SK-N-SH (cell line): ENCODE measurements at regions not wholly inside any gene's neighbourhood (a gene's known extent, or its start where the extent isn't known, plus 50 kb on each side); places are given as distances from the start of the nearest gene placed in this dataset.

Source experiments
- CTCF ChIA-PET: fragments of 300-600, 350-600 bp; formaldehyde crosslinking; extraction: SDS; loops from one replicate; lab custom pipeline; 2021; lab: Yijun Ruan, JAX
- POLR2A ChIA-PET: fragments of 350-600 bp; sonication (Branson Sonifier 250); formaldehyde crosslinking; extraction: SDS; loops from one replicate; lab custom pipeline; 2020; ENCODE audit warnings: antibody characterized with exemption, inconsistent platforms; lab: Yijun Ruan, JAX
- DNase-seq: peaks from one replicate; pipeline ENCODE4 v3.0.0; 2012
- H2AFZ ChIP-seq: fragments of 200-600 bp; sonication (generic); 2 replicates; pipeline ENCODE4 v1.8.1; 2016; ENCODE audit warnings: antibody characterized with exemption, mild to moderate bottlenecking, low read depth
- H3F3A ChIP-seq: fragments of 200-600 bp; sonication (generic); replicated peaks from 2 replicates; pipeline ENCODE3; 2016; ENCODE audit warnings: antibody characterized with exemption, mild to moderate bottlenecking; ENCODE audit not compliant: insufficient read depth
- H3K27ac ChIP-seq, 2 experiments: fragments of 200-500 bp in 1 of 2; fragments of 200-600 bp in 1 of 2; sonication (Bioruptor generic) in 1 of 2; sonication (generic), shearing (Covaris generic) in 1 of 2; 2 replicates each; pipeline versions ENCODE4 v1.5.1 to v1.6.1; 2014 to 2016; ENCODE audit warnings: low read depth in 2 of 2, inconsistent platforms in 1 of 2, low read length in 1 of 2, mild to moderate bottlenecking in 1 of 2, mixed read lengths in 1 of 2
- H3K27me3 ChIP-seq: fragments of 200-600 bp; sonication (generic), shearing (Covaris generic); 2 replicates; pipeline ENCODE4 v1.6.1; 2016; ENCODE audit warnings: mixed run types; ENCODE audit not compliant: insufficient read depth
- H3K36me3 ChIP-seq, 2 experiments: fragments of 200-500 bp in 1 of 2; fragments of 200-600 bp in 1 of 2; sonication (Bioruptor generic) in 1 of 2; sonication (generic) in 1 of 2; replicated peaks in 1 of 2; 2 replicates each; pipeline versions ENCODE3 to v1.5.1; 2014 to 2016; ENCODE audit warnings: low read length in 1 of 2, mild to moderate bottlenecking in 1 of 2; ENCODE audit not compliant: insufficient read depth in 2 of 2, control insufficient read depth in 1 of 2
- H3K4me1 ChIP-seq, 2 experiments: fragments of 200-500 bp in 1 of 2; fragments of 200-600 bp in 1 of 2; sonication (Bioruptor generic) in 1 of 2; sonication (generic), shearing (Covaris generic) in 1 of 2; 2 replicates each; pipeline versions ENCODE4 v1.5.1 to v1.6.1; 2014 to 2016; ENCODE audit warnings: low read depth in 1 of 2, low read length in 1 of 2, mixed run types in 1 of 2; ENCODE audit not compliant: insufficient read depth in 2 of 2, control insufficient read depth in 1 of 2
- H3K4me2 ChIP-seq: fragments of 200-600 bp; sonication (generic), shearing (Covaris generic); 2 replicates; pipeline ENCODE4 v1.6.1; 2017; ENCODE audit warnings: mixed run types
- H3K4me3 ChIP-seq, 2 experiments: fragments of 200-500 bp in 1 of 2; fragments of 200-600 bp in 1 of 2; sonication (Bioruptor generic) in 1 of 2; sonication (generic), shearing (Covaris generic) in 1 of 2; 2 replicates each; pipeline versions ENCODE4 v1.5.1 to v1.8.1; 2014 to 2016; ENCODE audit warnings: low read depth in 2 of 2, inconsistent platforms in 1 of 2, low read length in 1 of 2, mild to moderate bottlenecking in 1 of 2, mixed read lengths in 1 of 2, moderate library complexity in 1 of 2
- H3K79me2 ChIP-seq: fragments of 200-600 bp; sonication (generic); 2 replicates; pipeline ENCODE4 v1.8.1; 2017; ENCODE audit warnings: mild to moderate bottlenecking; ENCODE audit not compliant: insufficient read depth
- H3K9ac ChIP-seq: fragments of 200-600 bp; sonication (generic); 2 replicates; pipeline ENCODE4 v1.6.1; 2017; ENCODE audit warnings: mixed run types
- H3K9me2 ChIP-seq: fragments of 200-600 bp; sonication (generic); 2 replicates; pipeline ENCODE4 v1.6.1; 2017; ENCODE audit warnings: mixed run types
- H3K9me3 ChIP-seq: fragments of 200-600 bp; sonication (generic); 2 replicates; pipeline ENCODE4 v1.6.1; 2017; ENCODE audit warnings: mixed run types, mild to moderate bottlenecking, moderate library complexity
- H4K20me1 ChIP-seq: fragments of 200-600 bp; sonication (generic); 2 replicates; pipeline ENCODE4 v1.6.1; 2017; ENCODE audit warnings: mild to moderate bottlenecking, mixed run types; ENCODE audit not compliant: insufficient read depth
- EZH2phosphoT487 ChIP-seq: fragments of 200-600 bp; sonication (generic); IDR thresholded peaks from 2 replicates; pipeline ENCODE4 v1.6.1; 2017; ENCODE audit warnings: low read depth, mixed run types, mild to moderate bottlenecking, antibody characterized with exemption, moderate library complexity, borderline replicate concordance
- FOSL2 ChIP-seq: IDR thresholded peaks from 2 replicates; pipeline ENCODE4 v1.4.0; 2012; ENCODE audit warnings: low read depth, mild to moderate bottlenecking, moderate library complexity, borderline replicate concordance
- GABPA ChIP-seq: IDR thresholded peaks from 2 replicates; pipeline ENCODE4 v1.4.0; 2012; ENCODE audit warnings: low read depth, mild to moderate bottlenecking
- GATA2 ChIP-seq: sonication (generic); formaldehyde crosslinking; IDR thresholded peaks from 2 replicates; pipeline ENCODE4 v1.5.0; 2020; ENCODE audit warnings: mild to moderate bottlenecking, missing genetic modification reagents
- MEF2A ChIP-seq: IDR thresholded peaks from 2 replicates; pipeline ENCODE4 v1.4.0; 2012; ENCODE audit warnings: low read depth, borderline replicate concordance
- MXI1 ChIP-seq: IDR thresholded peaks from 2 replicates; pipeline ENCODE4 v1.6.1; 2012; ENCODE audit warnings: mild to moderate bottlenecking, low read depth, low read length, improper control_type of control experiment
- NRF1 ChIP-seq: IDR thresholded peaks from 2 replicates; pipeline ENCODE4 v1.6.1; 2012; ENCODE audit warnings: low read depth, mild to moderate bottlenecking, low read length
- POLR2AphosphoS5 ChIP-seq: IDR thresholded peaks from 2 replicates; pipeline ENCODE4 v1.6.1; 2012; ENCODE audit warnings: low read depth, low read length
- RAD21 ChIP-seq: IDR thresholded peaks from 2 replicates; pipeline ENCODE4 v1.6.1; 2012; ENCODE audit warnings: mild to moderate bottlenecking, low read length
- RCOR1 ChIP-seq: fragments of 150-350 bp; IDR thresholded peaks from 2 replicates; pipeline ENCODE4 v1.6.1; 2017; ENCODE audit warnings: antibody characterized with exemption, low read length
- SIN3A ChIP-seq: IDR thresholded peaks from 2 replicates; pipeline ENCODE4 v1.6.1; 2012; ENCODE audit warnings: low read depth, mild to moderate bottlenecking, low read length, moderate library complexity, borderline replicate concordance
- TAF1 ChIP-seq: IDR thresholded peaks from 2 replicates; pipeline ENCODE4 v1.6.1; 2012; ENCODE audit warnings: low read depth, mild to moderate bottlenecking, low read length, moderate library complexity, borderline replicate concordance
- TCF12 ChIP-seq: IDR thresholded peaks from 2 replicates; pipeline ENCODE4 v1.4.0; 2012
- YY1 ChIP-seq: IDR thresholded peaks from 2 replicates; pipeline ENCODE4 v1.4.0; 2012; ENCODE audit warnings: low read depth, mild to moderate bottlenecking
- WGBS: methylation state at CpG from one replicate; pipeline ENCODE4 v1.1.6; 2017; ENCODE audit warnings: low lambda C conversion rate; 5-methylcytosine and 5-hydroxymethylcytosine counted together
- TF ChIP-seq, protein P1 (sequence below): fragments of 150-350 bp; IDR thresholded peaks from 2 replicates; pipeline ENCODE4 v1.6.1; 2017; ENCODE audit warnings: antibody characterized with exemption, low read length, low read depth, borderline replicate concordance
- TF ChIP-seq, protein P2 (sequence below): IDR thresholded peaks from 2 replicates; pipeline ENCODE4 v1.4.0; 2012; ENCODE audit warnings: low read depth, borderline replicate concordance
- TF ChIP-seq, protein P3 (sequence below): IDR thresholded peaks from 2 replicates; pipeline ENCODE4; 2012
- TF ChIP-seq, protein P4 (sequence below): IDR thresholded peaks from 2 replicates; pipeline ENCODE4 v1.4.0; 2012; ENCODE audit warnings: low read depth, borderline replicate concordance
- TF ChIP-seq, protein P5 (sequence below): IDR thresholded peaks from 2 replicates; pipeline ENCODE4 v1.4.0; 2012; ENCODE audit warnings: low read depth

DNA sequence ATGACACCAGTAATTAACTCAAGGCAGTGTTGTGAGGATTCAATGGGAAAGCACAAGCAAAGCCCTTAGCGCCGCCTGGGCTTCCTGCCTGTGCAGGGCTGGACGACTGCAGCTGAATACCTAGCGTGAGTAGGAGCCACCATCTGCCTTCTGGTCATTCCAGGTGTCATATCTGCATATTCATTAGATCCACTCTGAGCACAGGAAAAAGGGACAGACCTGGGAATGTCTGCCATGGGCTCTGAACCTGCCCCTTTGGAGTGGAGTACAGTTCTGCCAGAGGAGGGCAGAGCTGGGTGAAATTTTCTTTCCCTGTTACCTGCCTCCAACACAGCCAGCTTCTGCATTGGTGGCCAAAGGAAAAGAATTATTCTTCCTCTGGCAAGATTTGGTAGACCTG lies 298.8 kb downstream of the NSG2 start:
- Histone ChIP-seq H3K9ac (no peak overlapping the region), H3K79me2 (peaks cover 3% of the 10 kb centered on the region; the same call in 1 of the 2 replicates), H3K36me3 (no peaks in the 10 kb centered on the region), H3K27me3 (no peaks in the 10 kb centered on the region), H3K9me3 (no peaks in the 10 kb centered on the region), H3K4me2 (no peak overlapping the region), H3K4me1 (peaks cover 0 to 7% of the 10 kb centered on the region in 2 experiments; a peak in 1 of 4 replicates), H3K4me3 (no peak overlapping the region), H3K9me2 (no peaks in the 10 kb centered on the region), H2AFZ (no peak overlapping the region), H4K20me1 (no peaks in the 10 kb centered on the region), H3F3A (peaks cover 8% of the 10 kb centered on the region), H3K27ac (no peak overlapping the region)
- ChIA-PET POLR2A (no interaction called here), CTCF (interaction anchor here (0.6 to 1.0 kb wide), 4 partner anchors 9 to 56 kb away, joined by 3 to 4 read pairs (median 3); no protein-coding TSS in a partner anchor)
- WGBS = 83% methylated on average over 2 of the region's 4 CpGs
- DNase-seq = no peak
- no peak for TF ChIP-seq MXI1
- TF ChIP-seq, protein P1, sequence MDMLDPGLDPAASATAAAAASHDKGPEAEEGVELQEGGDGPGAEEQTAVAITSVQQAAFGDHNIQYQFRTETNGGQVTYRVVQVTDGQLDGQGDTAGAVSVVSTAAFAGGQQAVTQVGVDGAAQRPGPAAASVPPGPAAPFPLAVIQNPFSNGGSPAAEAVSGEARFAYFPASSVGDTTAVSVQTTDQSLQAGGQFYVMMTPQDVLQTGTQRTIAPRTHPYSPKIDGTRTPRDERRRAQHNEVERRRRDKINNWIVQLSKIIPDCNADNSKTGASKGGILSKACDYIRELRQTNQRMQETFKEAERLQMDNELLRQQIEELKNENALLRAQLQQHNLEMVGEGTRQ = no peak
- no peak for TF ChIP-seq GATA2 (CRISPR knock-in tag)
- TF ChIP-seq GABPA = no peak
- TF ChIP-seq FOSL2 = no peak
- TF ChIP-seq, protein P2, sequence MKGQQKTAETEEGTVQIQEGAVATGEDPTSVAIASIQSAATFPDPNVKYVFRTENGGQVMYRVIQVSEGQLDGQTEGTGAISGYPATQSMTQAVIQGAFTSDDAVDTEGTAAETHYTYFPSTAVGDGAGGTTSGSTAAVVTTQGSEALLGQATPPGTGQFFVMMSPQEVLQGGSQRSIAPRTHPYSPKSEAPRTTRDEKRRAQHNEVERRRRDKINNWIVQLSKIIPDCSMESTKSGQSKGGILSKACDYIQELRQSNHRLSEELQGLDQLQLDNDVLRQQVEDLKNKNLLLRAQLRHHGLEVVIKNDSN = no peak
- no peak for TF ChIP-seq YY1
- TF ChIP-seq TAF1 = no peak
- TF ChIP-seq, protein P3, sequence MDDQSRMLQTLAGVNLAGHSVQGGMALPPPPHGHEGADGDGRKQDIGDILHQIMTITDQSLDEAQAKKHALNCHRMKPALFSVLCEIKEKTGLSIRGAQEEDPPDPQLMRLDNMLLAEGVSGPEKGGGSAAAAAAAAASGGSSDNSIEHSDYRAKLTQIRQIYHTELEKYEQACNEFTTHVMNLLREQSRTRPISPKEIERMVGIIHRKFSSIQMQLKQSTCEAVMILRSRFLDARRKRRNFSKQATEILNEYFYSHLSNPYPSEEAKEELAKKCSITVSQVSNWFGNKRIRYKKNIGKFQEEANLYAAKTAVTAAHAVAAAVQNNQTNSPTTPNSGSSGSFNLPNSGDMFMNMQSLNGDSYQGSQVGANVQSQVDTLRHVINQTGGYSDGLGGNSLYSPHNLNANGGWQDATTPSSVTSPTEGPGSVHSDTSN = no peak
- no peak for TF ChIP-seq NRF1
- no peak for TF ChIP-seq RAD21
- no peak for TF ChIP-seq TCF12
- TF ChIP-seq, protein P4, sequence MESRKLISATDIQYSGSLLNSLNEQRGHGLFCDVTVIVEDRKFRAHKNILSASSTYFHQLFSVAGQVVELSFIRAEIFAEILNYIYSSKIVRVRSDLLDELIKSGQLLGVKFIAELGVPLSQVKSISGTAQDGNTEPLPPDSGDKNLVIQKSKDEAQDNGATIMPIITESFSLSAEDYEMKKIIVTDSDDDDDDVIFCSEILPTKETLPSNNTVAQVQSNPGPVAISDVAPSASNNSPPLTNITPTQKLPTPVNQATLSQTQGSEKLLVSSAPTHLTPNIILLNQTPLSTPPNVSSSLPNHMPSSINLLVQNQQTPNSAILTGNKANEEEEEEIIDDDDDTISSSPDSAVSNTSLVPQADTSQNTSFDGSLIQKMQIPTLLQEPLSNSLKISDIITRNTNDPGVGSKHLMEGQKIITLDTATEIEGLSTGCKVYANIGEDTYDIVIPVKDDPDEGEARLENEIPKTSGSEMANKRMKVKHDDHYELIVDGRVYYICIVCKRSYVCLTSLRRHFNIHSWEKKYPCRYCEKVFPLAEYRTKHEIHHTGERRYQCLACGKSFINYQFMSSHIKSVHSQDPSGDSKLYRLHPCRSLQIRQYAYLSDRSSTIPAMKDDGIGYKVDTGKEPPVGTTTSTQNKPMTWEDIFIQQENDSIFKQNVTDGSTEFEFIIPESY = no peak
- no peak for TF ChIP-seq POLR2AphosphoS5
- TF ChIP-seq MEF2A = no peak
- TF ChIP-seq RCOR1 = no peak
- no peak for TF ChIP-seq SIN3A
- TF ChIP-seq, protein P5, sequence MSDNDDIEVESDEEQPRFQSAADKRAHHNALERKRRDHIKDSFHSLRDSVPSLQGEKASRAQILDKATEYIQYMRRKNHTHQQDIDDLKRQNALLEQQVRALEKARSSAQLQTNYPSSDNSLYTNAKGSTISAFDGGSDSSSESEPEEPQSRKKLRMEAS = no peak
- TF ChIP-seq EZH2phosphoT487 = no peak
